ENCODE measurements at regions not wholly inside any gene's neighbourhood (a gene's known extent, or its start where the extent isn't known, plus 50 kb on each side); places are given as distances from the start of the nearest gene placed in this dataset.

GRCh38 chr20:40144581-40144980 is 544.5 kb downstream of the MAFB start:
- TF ChIP-seq POLR2A (IDR thresholded peaks at IDR 0.05; ENCODE audit: low read depth, low read length) (no peak), POU2F2 (IDR thresholded peaks at IDR 0.05; ENCODE audit: low read depth, low read length) (no peak)

Data from GM12891 (cell line).